Natural killer cell (primary cell): ENCODE measurements at regions not wholly inside any gene's neighbourhood (a gene's known extent, or its start where the extent isn't known, plus 50 kb on each side); places are given as distances from the start of the nearest gene placed in this dataset.

ENCODE experiments used
- ATAC-seq, 3 donors: fragments of 150-1000 bp in 2 of 3; fragments of 200-7000 bp in 1 of 3; cut with Tn5 transposase; 1 replicate in 1 of 3; 2 replicates in 2 of 3; pipeline ENCODE4 v1.10.0; 2021; ENCODE audit warnings: mild to moderate bottlenecking in 2 of 3, moderate library complexity in 2 of 3
- DNase-seq, 2 donors: peaks; one replicate each; pipeline versions ENCODE4 v3.0.0 to v3.0.0-alpha.2; 2013 to 2021; ENCODE audit warnings: mixed read lengths in 1 of 2
- H3K27ac ChIP-seq: one replicate; pipeline ENCODE4 v1.5.1; 2013; ENCODE audit warnings: mild to moderate bottlenecking, low read length
- H3K27me3 ChIP-seq: one replicate; pipeline ENCODE4 v1.6.1; 2013; ENCODE audit warnings: low read length; ENCODE audit not compliant: control insufficient read depth, insufficient read depth
- H3K36me3 ChIP-seq: one replicate; pipeline ENCODE4 v1.6.1; 2013; ENCODE audit warnings: low read length; ENCODE audit not compliant: control insufficient read depth, insufficient read depth
- H3K4me1 ChIP-seq: one replicate; pipeline ENCODE4 v1.6.1; 2013; ENCODE audit warnings: low read length; ENCODE audit not compliant: control insufficient read depth, insufficient read depth
- H3K4me3 ChIP-seq: one replicate; pipeline ENCODE4 v1.5.1; 2013; ENCODE audit warnings: low read length
- H3K9me3 ChIP-seq: one replicate; pipeline ENCODE4 v1.6.1; 2013; ENCODE audit warnings: low read length; ENCODE audit not compliant: control insufficient read depth, insufficient read depth
- H3K27ac Mint-ChIP-seq, 2 donors: one replicate each; pipeline ENCODE4 v1.8.0; 2022; ENCODE audit warnings: mild to moderate bottlenecking in 2 of 2, mixed read lengths in 2 of 2, moderate library complexity in 1 of 2
- H3K27me3 Mint-ChIP-seq, 2 donors: one replicate each; pipeline ENCODE4 v1.8.0; 2022; ENCODE audit warnings: low read depth in 2 of 2, mixed read lengths in 2 of 2
- H3K36me3 Mint-ChIP-seq: one replicate; pipeline ENCODE4 v1.8.0; 2022; ENCODE audit warnings: mixed read lengths
- H3K4me1 Mint-ChIP-seq, 2 donors: one replicate each; pipeline ENCODE4 v1.8.0; 2022; ENCODE audit warnings: mixed read lengths in 2 of 2
- H3K4me3 Mint-ChIP-seq: one replicate; pipeline ENCODE4 v1.8.0; 2022; ENCODE audit warnings: mild to moderate bottlenecking, moderate library complexity, mixed read lengths
- H3K9me3 Mint-ChIP-seq, 2 donors: one replicate each; pipeline ENCODE4 v1.8.0; 2022; ENCODE audit warnings: mixed read lengths in 2 of 2
- WGBS: methylation state at CpG from one replicate; pipeline ENCODE4 v1.1.7; 2013; ENCODE audit warnings: missing lambda C conversion rate; ENCODE audit not compliant: insufficient coverage; 5-methylcytosine and 5-hydroxymethylcytosine counted together
- intact Hi-C: fragments of 100-400 bp; cut with micrococcal nuclease; formaldehyde crosslinking; loops from one replicate; pipeline ENCODE4 v1.14.2; 2022
- TF ChIP-seq, protein P1 (sequence below): fragments of 200-600 bp; IDR thresholded peaks from one replicate; pipeline ENCODE4 v1.8.0; 2022; ENCODE audit warnings: antibody characterized with exemption

GRCh38 chr2:175490360-175490791 lies 308.9 kb upstream of the ATP5MC3 start:
- no peaks in the 10 kb centered on the region for H3K36me3 ChIP-seq
- no peaks in the 10 kb centered on the region for H3K4me1 ChIP-seq
- Mint-ChIP-seq H3K27ac (no peak overlapping the region), H3K4me3 (no peak overlapping the region), H3K36me3 (no peaks in the 10 kb centered on the region), H3K4me1 (no peaks in the 10 kb centered on the region), H3K9me3 (peaks cover 0 to 2% of the 10 kb centered on the region in 2 donors), H3K27me3 (peaks cover 0 to 7% of the 10 kb centered on the region in 2 donors)
- no peaks in the 10 kb centered on the region for H3K27me3 ChIP-seq
- TF ChIP-seq, protein P1, sequence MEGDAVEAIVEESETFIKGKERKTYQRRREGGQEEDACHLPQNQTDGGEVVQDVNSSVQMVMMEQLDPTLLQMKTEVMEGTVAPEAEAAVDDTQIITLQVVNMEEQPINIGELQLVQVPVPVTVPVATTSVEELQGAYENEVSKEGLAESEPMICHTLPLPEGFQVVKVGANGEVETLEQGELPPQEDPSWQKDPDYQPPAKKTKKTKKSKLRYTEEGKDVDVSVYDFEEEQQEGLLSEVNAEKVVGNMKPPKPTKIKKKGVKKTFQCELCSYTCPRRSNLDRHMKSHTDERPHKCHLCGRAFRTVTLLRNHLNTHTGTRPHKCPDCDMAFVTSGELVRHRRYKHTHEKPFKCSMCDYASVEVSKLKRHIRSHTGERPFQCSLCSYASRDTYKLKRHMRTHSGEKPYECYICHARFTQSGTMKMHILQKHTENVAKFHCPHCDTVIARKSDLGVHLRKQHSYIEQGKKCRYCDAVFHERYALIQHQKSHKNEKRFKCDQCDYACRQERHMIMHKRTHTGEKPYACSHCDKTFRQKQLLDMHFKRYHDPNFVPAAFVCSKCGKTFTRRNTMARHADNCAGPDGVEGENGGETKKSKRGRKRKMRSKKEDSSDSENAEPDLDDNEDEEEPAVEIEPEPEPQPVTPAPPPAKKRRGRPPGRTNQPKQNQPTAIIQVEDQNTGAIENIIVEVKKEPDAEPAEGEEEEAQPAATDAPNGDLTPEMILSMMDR = no peak
- intact Hi-C loops = no loop called here
- DNase-seq (no peak), ATAC-seq (no peak)
- H3K9me3 ChIP-seq = no peaks in the 10 kb centered on the region
- no peak overlapping the region for H3K4me3 ChIP-seq
- no peak overlapping the region for H3K27ac ChIP-seq
- WGBS = 85% methylated on average over 4 of the region's 4 CpGs

DNA sequence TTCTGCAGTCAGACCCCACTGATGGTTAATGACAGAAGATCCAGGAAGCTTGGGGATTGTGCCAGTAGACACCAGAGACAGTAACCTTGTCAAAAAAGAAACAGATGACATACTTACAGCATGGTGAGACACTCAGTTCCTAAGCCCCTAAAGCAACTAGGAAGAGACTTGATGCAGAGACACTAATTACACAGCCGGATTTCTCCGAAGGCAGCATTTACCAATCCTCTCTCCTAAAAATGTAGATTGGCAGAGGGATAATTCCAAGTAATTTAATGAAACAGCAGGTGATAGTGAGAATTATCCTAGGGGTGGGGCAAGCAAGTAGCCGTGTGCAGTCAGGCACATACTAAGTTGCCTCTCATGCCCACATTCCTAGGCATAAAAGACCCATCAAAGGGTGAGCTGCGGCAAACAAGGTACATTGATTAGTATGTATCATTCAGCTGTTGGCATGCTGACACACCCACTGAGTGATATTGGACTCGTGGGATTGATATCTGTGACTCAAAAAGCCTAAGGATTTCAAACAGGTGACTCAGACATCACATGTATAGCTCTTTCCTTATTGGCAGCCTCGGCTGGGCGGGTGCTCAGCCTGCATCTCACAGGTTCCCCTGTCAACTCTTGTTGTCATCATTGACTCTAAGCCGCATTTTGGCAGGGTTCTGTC lies 296.7 kb upstream of the ATP5MC3 start:
- TF ChIP-seq, protein P1 = no peak
- ATAC-seq = no peak
- H3K27me3 ChIP-seq = no peaks in the 10 kb centered on the region
- no peaks in the 10 kb centered on the region for H3K36me3 Mint-ChIP-seq
- no peaks in the 10 kb centered on the region for H3K4me1 ChIP-seq
- no peak for DNase-seq
- H3K4me1 Mint-ChIP-seq = no peaks in the 10 kb centered on the region
- WGBS = 87% methylated on average over 6 of the region's 8 CpGs
- no peaks in the 10 kb centered on the region for H3K9me3 ChIP-seq
- no peak overlapping the region for H3K4me3 ChIP-seq
- peaks cover 0 to 8% of the 10 kb centered on the region in 2 donors for H3K27me3 Mint-ChIP-seq
- H3K36me3 ChIP-seq = no peaks in the 10 kb centered on the region
- no peaks in the 10 kb centered on the region for H3K9me3 Mint-ChIP-seq
- intact Hi-C loops = no loop called here
- H3K4me3 Mint-ChIP-seq = no peak overlapping the region
- no peak overlapping the region for H3K27ac ChIP-seq
- no peak overlapping the region for H3K27ac Mint-ChIP-seq

DNA sequence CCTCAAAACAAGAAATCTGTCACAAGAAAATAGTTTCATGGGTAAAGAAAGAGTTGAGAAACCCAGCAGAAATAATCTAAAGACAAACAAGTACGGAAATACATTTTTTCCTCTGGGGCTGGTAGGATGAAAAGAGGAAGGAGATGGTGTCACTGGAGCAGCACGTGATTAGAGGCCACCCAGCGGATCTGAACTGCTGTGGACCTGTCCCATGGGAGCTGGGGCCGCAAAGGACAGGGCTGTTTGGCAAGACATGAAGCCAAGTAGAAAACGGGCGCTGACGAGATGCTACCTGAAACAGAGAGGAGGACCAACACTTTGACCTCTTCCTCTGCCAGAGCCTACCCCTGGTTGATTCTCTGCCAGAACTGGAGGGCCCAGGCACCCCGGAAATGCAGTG lies 295.4 kb upstream of the ATP5MC3 start:
- Mint-ChIP-seq H3K27me3 (peaks cover 0 to 12% of the 10 kb centered on the region in 2 donors), H3K36me3 (no peaks in the 10 kb centered on the region), H3K9me3 (no peaks in the 10 kb centered on the region), H3K4me3 (no peak overlapping the region), H3K4me1 (no peaks in the 10 kb centered on the region), H3K27ac (no peak overlapping the region)
- no peaks in the 10 kb centered on the region for H3K9me3 ChIP-seq
- 74% methylated on average over 8 of the region's 8 CpGs for WGBS
- H3K27me3 ChIP-seq = no peaks in the 10 kb centered on the region
- TF ChIP-seq, protein P1 = no peak
- no peaks in the 10 kb centered on the region for H3K36me3 ChIP-seq
- H3K27ac ChIP-seq = no peak overlapping the region
- ATAC-seq (no peak), DNase-seq (no peak)
- intact Hi-C loops = no loop called here
- no peaks in the 10 kb centered on the region for H3K4me1 ChIP-seq
- no peak overlapping the region for H3K4me3 ChIP-seq

DNA sequence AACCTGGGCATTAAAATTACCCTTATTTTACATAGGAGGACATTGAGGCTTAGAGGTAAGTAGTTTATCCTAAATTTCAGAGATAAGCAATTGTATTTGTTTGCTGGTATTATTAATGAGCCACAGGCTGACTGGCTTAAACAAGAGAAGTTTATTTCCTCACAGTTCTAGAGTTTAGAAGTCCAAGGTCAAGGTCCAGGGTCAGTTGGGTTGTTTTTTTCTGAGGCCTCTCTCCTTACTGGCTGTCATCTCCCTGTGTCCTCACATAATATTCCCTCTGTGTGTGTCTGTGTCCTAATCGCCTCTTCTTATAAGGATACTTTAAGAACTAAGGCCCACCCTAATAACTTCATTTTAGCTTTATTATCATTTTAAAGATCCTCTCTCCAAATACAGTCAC lies 294.9 kb upstream of the ATP5MC3 start:
- H3K9me3 Mint-ChIP-seq = no peaks in the 10 kb centered on the region
- peaks cover 0 to 12% of the 10 kb centered on the region in 2 donors for H3K27me3 Mint-ChIP-seq
- H3K4me3 Mint-ChIP-seq = no peak overlapping the region
- TF ChIP-seq, protein P1 = no peak
- 100% methylated on average over 1 of the region's 1 CpG for WGBS
- no peak overlapping the region for H3K27ac Mint-ChIP-seq
- ATAC-seq (no peak), DNase-seq (no peak)
- Histone ChIP-seq H3K9me3 (no peaks in the 10 kb centered on the region), H3K27me3 (no peaks in the 10 kb centered on the region), H3K4me1 (no peaks in the 10 kb centered on the region), H3K4me3 (no peak overlapping the region), H3K36me3 (no peaks in the 10 kb centered on the region), H3K27ac (no peak overlapping the region)
- no peaks in the 10 kb centered on the region for H3K4me1 Mint-ChIP-seq
- H3K36me3 Mint-ChIP-seq = no peaks in the 10 kb centered on the region
- intact Hi-C loops = no loop called here
